ENCODE measurements at regions not wholly inside any gene's neighbourhood (a gene's known extent, or its start where the extent isn't known, plus 50 kb on each side); places are given as distances from the start of the nearest gene placed in this dataset.

- DNase-seq: no peak
Observed at GRCh38 chr11:128642571-128642970, 51.3 kb upstream of the FLI1 start.

GRCh38 chr11:128643661-128644317 is 50.1 kb upstream of the FLI1 start:
- DNase-seq: peak; percentile 45
